Large intestine (tissue), 3 donors: ENCODE measurements at regions not wholly inside any gene's neighbourhood (a gene's known extent, or its start where the extent isn't known, plus 50 kb on each side); places are given as distances from the start of the nearest gene placed in this dataset.

ENCODE experiments used
- DNase-seq, 2 donors: peaks; one replicate each; pipeline versions ENCODE4 v3.0.0 to v3.0.0-alpha.2; 2013
- H3K27ac ChIP-seq: one replicate; pipeline ENCODE4 v1.5.1; 2013; ENCODE audit warnings: low read length
- H3K27me3 ChIP-seq: 2 replicates; pipeline ENCODE4 v1.6.1; 2013; ENCODE audit warnings: low read length; ENCODE audit not compliant: control insufficient read depth, insufficient read depth
- H3K36me3 ChIP-seq: 2 replicates; pipeline ENCODE4 v1.6.1; 2013; ENCODE audit warnings: low read length; ENCODE audit not compliant: control insufficient read depth, insufficient read depth
- H3K4me1 ChIP-seq: one replicate; pipeline ENCODE4 v1.6.1; 2013; ENCODE audit warnings: low read length; ENCODE audit not compliant: control insufficient read depth, insufficient read depth
- H3K4me3 ChIP-seq: one replicate; pipeline ENCODE4 v1.5.1; 2013; ENCODE audit warnings: low read length
- H3K9me3 ChIP-seq: one replicate; pipeline ENCODE4 v1.6.1; 2013; ENCODE audit warnings: mild to moderate bottlenecking, low read depth, low read length, moderate library complexity; ENCODE audit not compliant: control insufficient read depth
- WGBS: methylation state at CpG from one replicate; pipeline ENCODE4 v1.1.5; 2013; ENCODE audit warnings: low lambda C conversion rate; ENCODE audit not compliant: insufficient coverage; 5-methylcytosine and 5-hydroxymethylcytosine counted together

GRCh38 chrX:9130031-9130430 lies 96.1 kb upstream of the FAM9B start:
- Histone ChIP-seq H3K4me3 (no peak overlapping the region), H3K4me1 (no peaks in the 10 kb centered on the region), H3K9me3 (no peaks in the 10 kb centered on the region), H3K36me3 (no peaks in the 10 kb centered on the region), H3K27ac (no peak overlapping the region), H3K27me3 (no peaks in the 10 kb centered on the region)
- no CpG with 5 or more reads among the region's 8 CpGs for WGBS
- DNase-seq, result no peak

GRCh38 chrX:9131066-9131465 lies 97.1 kb upstream of the FAM9B start:
- Histone ChIP-seq H3K9me3 (no peaks in the 10 kb centered on the region), H3K4me3 (no peak overlapping the region), H3K27ac (no peak overlapping the region), H3K4me1 (no peaks in the 10 kb centered on the region), H3K36me3 (no peaks in the 10 kb centered on the region), H3K27me3 (no peaks in the 10 kb centered on the region)
- no CpG with 5 or more reads among the region's 4 CpGs for WGBS
- no peak for DNase-seq

- H3K27ac ChIP-seq, result no peak overlapping the region
- no peaks in the 10 kb centered on the region for H3K36me3 ChIP-seq
- H3K4me3 ChIP-seq, result no peak overlapping the region
- DNase-seq, result no peak
- H3K4me1 ChIP-seq, result no peaks in the 10 kb centered on the region
- no peaks in the 10 kb centered on the region for H3K9me3 ChIP-seq
- H3K27me3 ChIP-seq, result no peaks in the 10 kb centered on the region
- WGBS, result no CpG with 5 or more reads among the region's 5 CpGs
Measured at GRCh38 chrX:9132036-9132638, 98.2 kb upstream of the FAM9B start.

- no CpG with 5 or more reads among the region's 1 CpG for WGBS
- Histone ChIP-seq H3K9me3 (no peaks in the 10 kb centered on the region), H3K27me3 (no peaks in the 10 kb centered on the region), H3K27ac (no peak overlapping the region), H3K36me3 (no peaks in the 10 kb centered on the region), H3K4me3 (no peak overlapping the region), H3K4me1 (no peaks in the 10 kb centered on the region)
- DNase-seq, result no peak
Measured at GRCh38 chrX:9133426-9133825, 99.5 kb upstream of the FAM9B start.

- WGBS, result no CpG with 5 or more reads among the region's 6 CpGs
- Histone ChIP-seq H3K27me3 (no peaks in the 10 kb centered on the region), H3K9me3 (no peaks in the 10 kb centered on the region), H3K27ac (no peak overlapping the region), H3K4me1 (no peaks in the 10 kb centered on the region), H3K36me3 (no peaks in the 10 kb centered on the region), H3K4me3 (no peak overlapping the region)
- no peak for DNase-seq
Measured at GRCh38 chrX:9134366-9134765, 100.4 kb upstream of the FAM9B start.

GRCh38 chrX:9135901-9136510 lies 102.1 kb upstream of the FAM9B start:
- H3K27me3 ChIP-seq, result no peaks in the 10 kb centered on the region
- WGBS, result no CpG with 5 or more reads among the region's 6 CpGs
- H3K9me3 ChIP-seq, result no peaks in the 10 kb centered on the region
- H3K27ac ChIP-seq, result no peak overlapping the region
- no peak overlapping the region for H3K4me3 ChIP-seq
- H3K4me1 ChIP-seq, result no peaks in the 10 kb centered on the region
- H3K36me3 ChIP-seq, result no peaks in the 10 kb centered on the region
- no peak for DNase-seq

- Histone ChIP-seq H3K4me3 (no peak overlapping the region), H3K4me1 (no peaks in the 10 kb centered on the region), H3K27ac (no peak overlapping the region), H3K9me3 (no peaks in the 10 kb centered on the region), H3K36me3 (no peaks in the 10 kb centered on the region), H3K27me3 (no peaks in the 10 kb centered on the region)
- WGBS, result no CpG with 5 or more reads among the region's 6 CpGs
- DNase-seq, result no peak
Measured at GRCh38 chrX:9137152-9137551, 103.2 kb upstream of the FAM9B start.

GRCh38 chrX:9141496-9141895 lies 107.6 kb upstream of the FAM9B start:
- no CpG with 5 or more reads among the region's 2 CpGs for WGBS

GRCh38 chrX:9144701-9145241 lies 110.8 kb upstream of the FAM9B start:
- no CpG with 5 or more reads among the region's 13 CpGs for WGBS
- Histone ChIP-seq H3K27ac (no peak overlapping the region), H3K36me3 (no peaks in the 10 kb centered on the region), H3K27me3 (no peaks in the 10 kb centered on the region), H3K4me1 (no peaks in the 10 kb centered on the region), H3K9me3 (no peaks in the 10 kb centered on the region), H3K4me3 (no peak overlapping the region)
- DNase-seq, result no peak

More at GRCh38 chrX:9141496-9141895, 107.6 kb upstream of the FAM9B start:
- Histone ChIP-seq H3K27me3 (no peaks in the 10 kb centered on the region), H3K9me3 (no peaks in the 10 kb centered on the region), H3K36me3 (no peaks in the 10 kb centered on the region), H3K4me1 (no peaks in the 10 kb centered on the region), H3K27ac (no peak overlapping the region), H3K4me3 (no peak overlapping the region)
- no peak for DNase-seq

GRCh38 chrX:9146657-9147056 lies 112.7 kb upstream of the FAM9B start:
- no peak overlapping the region for H3K27ac ChIP-seq
- no peaks in the 10 kb centered on the region for H3K9me3 ChIP-seq
- WGBS, result no CpG with 5 or more reads among the region's 9 CpGs
- no peaks in the 10 kb centered on the region for H3K4me1 ChIP-seq
- no peak for DNase-seq
- no peak overlapping the region for H3K4me3 ChIP-seq
- no peaks in the 10 kb centered on the region for H3K36me3 ChIP-seq
- H3K27me3 ChIP-seq, result no peaks in the 10 kb centered on the region

- Histone ChIP-seq H3K36me3 (no peaks in the 10 kb centered on the region), H3K4me3 (no peak overlapping the region), H3K9me3 (no peaks in the 10 kb centered on the region), H3K27ac (no peak overlapping the region), H3K27me3 (no peaks in the 10 kb centered on the region), H3K4me1 (no peaks in the 10 kb centered on the region)
- DNase-seq, result no peak
- WGBS, result no CpG with 5 or more reads among the region's 5 CpGs
Measured at GRCh38 chrX:9147086-9147485, 113.2 kb upstream of the FAM9B start.
